IMR-90 (cell line): ENCODE measurements at regions not wholly inside any gene's neighbourhood (a gene's known extent, or its start where the extent isn't known, plus 50 kb on each side); places are given as distances from the start of the nearest gene placed in this dataset.

Experiments used
- CEBPB ChIP-seq: IDR thresholded peaks from 2 replicates; pipeline ENCODE4 v1.6.1; 2012; ENCODE audit warnings: low read depth, low read length, improper control_type of control experiment
- CTCF ChIP-seq: conservative IDR thresholded peaks from 2 replicates; pipeline ENCODE4 v1.5.1; 2012; ENCODE audit warnings: mild to moderate bottlenecking, low read depth, low read length, improper control_type of control experiment
- POLR2A ChIP-seq: IDR thresholded peaks from 2 replicates; pipeline ENCODE4 v1.6.1; 2012; ENCODE audit warnings: mild to moderate bottlenecking, low read depth, low read length
- RAD21 ChIP-seq: IDR thresholded peaks from 2 replicates; pipeline ENCODE4 v1.6.1; 2012; ENCODE audit warnings: low read length, improper control_type of control experiment
- RCOR1 ChIP-seq: IDR thresholded peaks from 2 replicates; pipeline ENCODE4 v1.6.1; 2012; ENCODE audit warnings: mild to moderate bottlenecking, low read length, improper control_type of control experiment; ENCODE audit not compliant: insufficient replicate concordance
- RFX5 ChIP-seq: IDR thresholded peaks from 2 replicates; pipeline ENCODE4 v1.8.0; 2012; ENCODE audit warnings: low read depth, mild to moderate bottlenecking, low read length, moderate library complexity
- USF2 ChIP-seq: fragments of 150-350 bp; IDR thresholded peaks from 2 replicates; pipeline ENCODE4 v1.6.1; 2017; ENCODE audit warnings: mild to moderate bottlenecking, antibody characterized with exemption, low read length, low read depth

GRCh38 chr2:228649876-228650275, 468.4 kb upstream of the SPHKAP start:
- TF ChIP-seq RAD21, result no peak
- no peak for TF ChIP-seq CTCF
- no peak for TF ChIP-seq RCOR1
- TF ChIP-seq RFX5, result no peak
- no peak for TF ChIP-seq POLR2A
- no peak for TF ChIP-seq CEBPB
- TF ChIP-seq USF2, result no peak
